ENCODE measurements at regions not wholly inside any gene's neighbourhood (a gene's known extent, or its start where the extent isn't known, plus 50 kb on each side); places are given as distances from the start of the nearest gene placed in this dataset.

GRCh38 chr16:63422715-63423114 lies 1386.5 kb upstream of the CDH8 start:
- TF ChIP-seq, protein P1, sequence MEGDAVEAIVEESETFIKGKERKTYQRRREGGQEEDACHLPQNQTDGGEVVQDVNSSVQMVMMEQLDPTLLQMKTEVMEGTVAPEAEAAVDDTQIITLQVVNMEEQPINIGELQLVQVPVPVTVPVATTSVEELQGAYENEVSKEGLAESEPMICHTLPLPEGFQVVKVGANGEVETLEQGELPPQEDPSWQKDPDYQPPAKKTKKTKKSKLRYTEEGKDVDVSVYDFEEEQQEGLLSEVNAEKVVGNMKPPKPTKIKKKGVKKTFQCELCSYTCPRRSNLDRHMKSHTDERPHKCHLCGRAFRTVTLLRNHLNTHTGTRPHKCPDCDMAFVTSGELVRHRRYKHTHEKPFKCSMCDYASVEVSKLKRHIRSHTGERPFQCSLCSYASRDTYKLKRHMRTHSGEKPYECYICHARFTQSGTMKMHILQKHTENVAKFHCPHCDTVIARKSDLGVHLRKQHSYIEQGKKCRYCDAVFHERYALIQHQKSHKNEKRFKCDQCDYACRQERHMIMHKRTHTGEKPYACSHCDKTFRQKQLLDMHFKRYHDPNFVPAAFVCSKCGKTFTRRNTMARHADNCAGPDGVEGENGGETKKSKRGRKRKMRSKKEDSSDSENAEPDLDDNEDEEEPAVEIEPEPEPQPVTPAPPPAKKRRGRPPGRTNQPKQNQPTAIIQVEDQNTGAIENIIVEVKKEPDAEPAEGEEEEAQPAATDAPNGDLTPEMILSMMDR (IDR thresholded peaks at IDR 0.05; ENCODE audit: poor library complexity, severe bottlenecking) = no peak
- no peak for TF ChIP-seq POLR2AphosphoS5 (IDR thresholded peaks at IDR 0.05)
- no peak for TF ChIP-seq TAF1 (IDR thresholded peaks at IDR 0.05; ENCODE audit: low read depth)
- no peak for TF ChIP-seq EP300 (conservative IDR thresholded peaks at IDR 0.05; ENCODE audit: poor library complexity, severe bottlenecking)
- TF ChIP-seq EZH2 (IDR thresholded peaks at IDR 0.05; ENCODE audit: borderline replicate concordance, insufficient read depth, low read length, poor library complexity, severe bottlenecking) = no peak
- TF ChIP-seq, protein P2, sequence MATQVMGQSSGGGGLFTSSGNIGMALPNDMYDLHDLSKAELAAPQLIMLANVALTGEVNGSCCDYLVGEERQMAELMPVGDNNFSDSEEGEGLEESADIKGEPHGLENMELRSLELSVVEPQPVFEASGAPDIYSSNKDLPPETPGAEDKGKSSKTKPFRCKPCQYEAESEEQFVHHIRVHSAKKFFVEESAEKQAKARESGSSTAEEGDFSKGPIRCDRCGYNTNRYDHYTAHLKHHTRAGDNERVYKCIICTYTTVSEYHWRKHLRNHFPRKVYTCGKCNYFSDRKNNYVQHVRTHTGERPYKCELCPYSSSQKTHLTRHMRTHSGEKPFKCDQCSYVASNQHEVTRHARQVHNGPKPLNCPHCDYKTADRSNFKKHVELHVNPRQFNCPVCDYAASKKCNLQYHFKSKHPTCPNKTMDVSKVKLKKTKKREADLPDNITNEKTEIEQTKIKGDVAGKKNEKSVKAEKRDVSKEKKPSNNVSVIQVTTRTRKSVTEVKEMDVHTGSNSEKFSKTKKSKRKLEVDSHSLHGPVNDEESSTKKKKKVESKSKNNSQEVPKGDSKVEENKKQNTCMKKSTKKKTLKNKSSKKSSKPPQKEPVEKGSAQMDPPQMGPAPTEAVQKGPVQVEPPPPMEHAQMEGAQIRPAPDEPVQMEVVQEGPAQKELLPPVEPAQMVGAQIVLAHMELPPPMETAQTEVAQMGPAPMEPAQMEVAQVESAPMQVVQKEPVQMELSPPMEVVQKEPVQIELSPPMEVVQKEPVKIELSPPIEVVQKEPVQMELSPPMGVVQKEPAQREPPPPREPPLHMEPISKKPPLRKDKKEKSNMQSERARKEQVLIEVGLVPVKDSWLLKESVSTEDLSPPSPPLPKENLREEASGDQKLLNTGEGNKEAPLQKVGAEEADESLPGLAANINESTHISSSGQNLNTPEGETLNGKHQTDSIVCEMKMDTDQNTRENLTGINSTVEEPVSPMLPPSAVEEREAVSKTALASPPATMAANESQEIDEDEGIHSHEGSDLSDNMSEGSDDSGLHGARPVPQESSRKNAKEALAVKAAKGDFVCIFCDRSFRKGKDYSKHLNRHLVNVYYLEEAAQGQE (IDR thresholded peaks at IDR 0.05; ENCODE audit: borderline replicate concordance) = no peak
